MCF 10A (cell line): ENCODE measurements at regions not wholly inside any gene's neighbourhood (a gene's known extent, or its start where the extent isn't known, plus 50 kb on each side); places are given as distances from the start of the nearest gene placed in this dataset.

Experiments
- BruUV-seq: library from RNA; stranded (reverse); fragments of 400-500 nt; replicated peaks from 2 replicates; lab custom pipeline; 2021; lab: Mats Ljungman, UMichigan
- CTCF ChIA-PET: fragments of 300-600 bp; sonication (Branson Sonifier 250); formaldehyde crosslinking; extraction: SDS; loops from one replicate; lab custom pipeline; 2021; ENCODE audit warnings: antibody characterized with exemption, inconsistent platforms; lab: Yijun Ruan, JAX
- POLR2A ChIA-PET: fragments of 300-600, 350-650 bp; sonication (Branson Sonifier 250); formaldehyde crosslinking; extraction: SDS; loops from one replicate; lab custom pipeline; 2020; ENCODE audit warnings: antibody characterized with exemption, inconsistent platforms; lab: Yijun Ruan, JAX
- DNase-seq: peaks from one replicate; pipeline ENCODE4 v3.0.0-alpha.2; 2018; ENCODE audit not compliant: unreplicated experiment
- H3K27ac Mint-ChIP-seq: one replicate; pipeline ENCODE4 v1.8.0; 2022; ENCODE audit warnings: mild to moderate bottlenecking, low read depth, mixed read lengths; ENCODE audit not compliant: unreplicated experiment
- H3K27me3 Mint-ChIP-seq: one replicate; pipeline ENCODE4 v1.8.0; 2022; ENCODE audit warnings: mixed read lengths; ENCODE audit not compliant: insufficient read depth, unreplicated experiment
- H3K36me3 Mint-ChIP-seq: one replicate; pipeline ENCODE4 v1.8.0; 2022; ENCODE audit warnings: mild to moderate bottlenecking, moderate library complexity, mixed read lengths; ENCODE audit not compliant: insufficient read depth, unreplicated experiment
- H3K4me1 Mint-ChIP-seq: one replicate; pipeline ENCODE4 v1.8.0; 2022; ENCODE audit warnings: mixed read lengths; ENCODE audit not compliant: insufficient read depth, unreplicated experiment
- H3K4me3 Mint-ChIP-seq: one replicate; pipeline ENCODE4 v1.8.0; 2022; ENCODE audit warnings: mild to moderate bottlenecking, moderate library complexity, mixed read lengths; ENCODE audit not compliant: unreplicated experiment
- H3K9me3 Mint-ChIP-seq: one replicate; pipeline ENCODE4 v1.8.0; 2022; ENCODE audit warnings: mixed read lengths; ENCODE audit not compliant: unreplicated experiment
- intact Hi-C: fragments of 100-400 bp; cut with micrococcal nuclease; formaldehyde crosslinking; loops from 2 replicates; pipeline ENCODE4 v1.14.1; 2022
- TF ChIP-seq, protein P1 (sequence below): fragments of 200-600 bp; IDR thresholded peaks from one replicate; pipeline ENCODE4 v1.8.0; 2022; ENCODE audit warnings: antibody characterized with exemption, mild to moderate bottlenecking; ENCODE audit not compliant: unreplicated experiment

DNA sequence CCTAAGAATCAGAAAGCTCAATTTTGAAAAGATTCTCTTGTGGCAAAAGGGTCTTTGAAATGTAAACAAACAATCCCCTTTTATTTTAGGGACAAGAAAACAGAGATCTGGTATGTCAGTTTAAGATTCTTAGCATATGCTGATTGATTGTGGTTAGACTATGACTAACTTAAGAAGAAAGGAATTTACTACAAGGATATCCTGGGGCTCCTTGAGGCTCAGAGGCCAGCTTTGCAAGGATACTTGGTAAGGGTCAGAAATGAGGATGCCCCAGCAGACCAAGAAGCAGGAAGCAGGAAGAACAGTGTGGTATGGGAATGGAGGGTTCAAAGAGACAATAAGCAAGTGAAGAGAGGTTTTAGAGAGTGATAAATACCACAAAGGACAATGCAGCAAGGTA, 474.6 kb downstream of the ETNK1 start:
- Mint-ChIP-seq H3K4me1 (peaks cover 14% of the 10 kb centered on the region), H3K27ac (no peak overlapping the region), H3K4me3 (no peak overlapping the region), H3K9me3 (no peaks in the 10 kb centered on the region), H3K36me3 (no peaks in the 10 kb centered on the region), H3K27me3 (no peaks in the 10 kb centered on the region)
- BruUV-seq = no TSS peak
- no peak for DNase-seq
- ChIA-PET CTCF (interaction anchor here (0.6 to 1.4 kb wide), 2 partner anchors 14 to 31 kb away, joined by 3 to 4 read pairs; no protein-coding TSS in a partner anchor), POLR2A (no interaction called here)
- intact Hi-C loops = no loop called here
- TF ChIP-seq, protein P1, sequence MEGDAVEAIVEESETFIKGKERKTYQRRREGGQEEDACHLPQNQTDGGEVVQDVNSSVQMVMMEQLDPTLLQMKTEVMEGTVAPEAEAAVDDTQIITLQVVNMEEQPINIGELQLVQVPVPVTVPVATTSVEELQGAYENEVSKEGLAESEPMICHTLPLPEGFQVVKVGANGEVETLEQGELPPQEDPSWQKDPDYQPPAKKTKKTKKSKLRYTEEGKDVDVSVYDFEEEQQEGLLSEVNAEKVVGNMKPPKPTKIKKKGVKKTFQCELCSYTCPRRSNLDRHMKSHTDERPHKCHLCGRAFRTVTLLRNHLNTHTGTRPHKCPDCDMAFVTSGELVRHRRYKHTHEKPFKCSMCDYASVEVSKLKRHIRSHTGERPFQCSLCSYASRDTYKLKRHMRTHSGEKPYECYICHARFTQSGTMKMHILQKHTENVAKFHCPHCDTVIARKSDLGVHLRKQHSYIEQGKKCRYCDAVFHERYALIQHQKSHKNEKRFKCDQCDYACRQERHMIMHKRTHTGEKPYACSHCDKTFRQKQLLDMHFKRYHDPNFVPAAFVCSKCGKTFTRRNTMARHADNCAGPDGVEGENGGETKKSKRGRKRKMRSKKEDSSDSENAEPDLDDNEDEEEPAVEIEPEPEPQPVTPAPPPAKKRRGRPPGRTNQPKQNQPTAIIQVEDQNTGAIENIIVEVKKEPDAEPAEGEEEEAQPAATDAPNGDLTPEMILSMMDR = no peak

DNA sequence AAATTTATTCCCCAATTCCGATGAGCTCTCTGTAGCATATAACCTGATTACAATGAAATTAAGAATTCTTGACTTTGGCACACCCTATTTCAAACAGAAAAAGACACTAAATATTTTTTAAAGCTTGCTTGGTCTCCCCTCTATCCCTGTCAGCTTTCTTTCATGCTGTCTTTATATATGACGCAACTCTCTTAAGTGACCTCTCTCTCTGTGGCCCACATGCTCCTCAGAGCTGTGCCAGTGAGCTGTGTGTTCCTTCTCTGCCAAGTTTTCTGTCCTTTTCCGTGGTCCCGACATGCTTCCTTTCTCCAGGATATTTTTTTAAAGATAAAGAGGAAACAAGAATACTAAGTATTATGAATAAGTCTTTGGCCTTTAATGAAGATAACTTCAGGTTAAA, 484.0 kb downstream of the ETNK1 start:
- no peak for DNase-seq
- BruUV-seq = no TSS peak
- TF ChIP-seq, protein P1 = no peak
- no peaks in the 10 kb centered on the region for H3K36me3 Mint-ChIP-seq
- ChIA-PET CTCF (no interaction called here), POLR2A (interaction anchor here (0.5 to 0.7 kb wide), 2 partner anchors 23 to 1171 kb away, joined by 3 read pairs; no protein-coding TSS in a partner anchor)
- intact Hi-C loops = no loop called here
- no peak overlapping the region for H3K4me3 Mint-ChIP-seq
- H3K27ac Mint-ChIP-seq = no peak overlapping the region
- no peaks in the 10 kb centered on the region for H3K9me3 Mint-ChIP-seq
- H3K4me1 Mint-ChIP-seq = peaks cover 5% of the 10 kb centered on the region
- no peaks in the 10 kb centered on the region for H3K27me3 Mint-ChIP-seq

DNA sequence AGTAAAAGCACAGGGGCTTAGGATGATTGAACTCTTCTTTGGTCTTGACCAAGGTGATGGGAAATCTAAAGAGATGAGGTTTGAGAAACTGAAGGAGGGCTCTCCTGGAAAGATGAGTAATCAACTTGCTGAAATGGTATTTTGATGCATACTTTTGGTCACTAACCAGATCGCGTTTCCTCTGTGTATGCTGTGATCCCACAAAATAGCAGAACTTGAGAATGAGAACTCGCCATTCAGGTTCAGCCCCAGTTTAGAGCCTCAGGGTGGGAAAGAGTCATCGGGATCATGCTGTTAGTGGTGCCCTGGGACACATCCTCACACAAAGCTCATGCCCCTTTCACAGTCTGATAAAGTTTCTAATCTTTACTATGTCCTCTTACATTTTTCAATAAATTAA, 488.8 kb downstream of the ETNK1 start:
- peaks cover 4% of the 10 kb centered on the region for H3K4me1 Mint-ChIP-seq
- CTCF ChIA-PET = interaction anchor here (1.4 kb wide), 1 partner anchor 13 kb away, joined by 3 read pairs; no protein-coding TSS in a partner anchor
- no peaks in the 10 kb centered on the region for H3K9me3 Mint-ChIP-seq
- no peak for DNase-seq
- intact Hi-C loops = no loop called here
- POLR2A ChIA-PET = no interaction called here
- no peaks in the 10 kb centered on the region for H3K27me3 Mint-ChIP-seq
- TF ChIP-seq, protein P1 = no peak
- no TSS peak for BruUV-seq
- H3K27ac Mint-ChIP-seq = no peak overlapping the region
- H3K4me3 Mint-ChIP-seq = no peak overlapping the region
- H3K36me3 Mint-ChIP-seq = no peaks in the 10 kb centered on the region

DNA sequence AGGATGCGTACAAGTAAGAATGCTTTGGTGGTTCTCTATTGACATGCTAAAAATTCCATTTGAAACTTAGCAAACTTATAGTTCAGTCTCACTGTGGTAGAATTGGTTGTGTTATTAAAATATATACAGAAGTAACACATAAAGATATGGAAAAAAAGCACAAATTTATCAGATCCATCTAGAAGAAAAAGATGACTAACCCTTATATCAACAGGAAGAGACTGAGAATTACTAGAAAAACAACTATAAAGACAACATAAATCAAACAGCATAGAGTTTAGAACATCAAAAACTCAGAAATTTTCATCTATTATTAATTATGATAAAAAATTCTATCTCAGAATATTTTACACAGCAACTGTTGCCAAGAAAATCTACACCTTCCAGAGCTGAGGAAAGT, 491.0 kb downstream of the ETNK1 start:
- TF ChIP-seq, protein P1 = no peak
- DNase-seq = no peak
- no TSS peak for BruUV-seq
- Mint-ChIP-seq H3K36me3 (no peaks in the 10 kb centered on the region), H3K27me3 (no peaks in the 10 kb centered on the region), H3K4me1 (no peaks in the 10 kb centered on the region), H3K27ac (no peak overlapping the region), H3K9me3 (no peaks in the 10 kb centered on the region), H3K4me3 (no peak overlapping the region)
- ChIA-PET POLR2A (interaction anchor here (1.5 kb wide), 1 partner anchor 9 kb away, joined by 4 read pairs; no protein-coding TSS in a partner anchor), CTCF (interaction anchor here (0.6 kb wide), 1 partner anchor 13 kb away, joined by 5 read pairs; no protein-coding TSS in a partner anchor)
- intact Hi-C loops = no loop called here
